ENCODE measurements at regions not wholly inside any gene's neighbourhood (a gene's known extent, or its start where the extent isn't known, plus 50 kb on each side); places are given as distances from the start of the nearest gene placed in this dataset.

DNA sequence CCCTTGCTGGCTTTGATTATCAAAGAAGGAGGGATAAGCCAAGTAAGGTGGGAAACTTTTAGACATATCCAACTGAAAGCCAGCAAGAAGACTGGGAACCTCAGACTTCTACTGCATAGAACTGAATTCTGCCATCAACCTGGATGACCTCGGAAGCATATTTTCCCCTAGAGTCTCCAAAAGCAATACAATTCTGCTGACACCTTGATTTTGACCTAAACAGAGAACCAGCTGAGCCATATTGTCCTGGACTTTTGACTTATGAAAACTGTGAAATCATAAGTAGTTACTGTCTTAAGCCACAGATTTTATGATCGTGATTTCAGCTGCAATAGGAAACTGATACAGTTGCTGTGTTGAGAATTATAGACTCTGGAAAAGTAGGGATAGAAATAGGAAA, 227.6 kb downstream of the PCDH20 start:
- no peaks in the 10 kb centered on the region for H3K9me3 ChIP-seq
- H3K27ac ChIP-seq, result no peak overlapping the region
- DNase-seq, result no peak
- no peaks in the 10 kb centered on the region for H3K4me1 ChIP-seq
- intact Hi-C loops (cut with DNase I), result no loop called here
- no peak for ATAC-seq
- H3K4me3 ChIP-seq, result no peak overlapping the region
- TF ChIP-seq, protein P1, sequence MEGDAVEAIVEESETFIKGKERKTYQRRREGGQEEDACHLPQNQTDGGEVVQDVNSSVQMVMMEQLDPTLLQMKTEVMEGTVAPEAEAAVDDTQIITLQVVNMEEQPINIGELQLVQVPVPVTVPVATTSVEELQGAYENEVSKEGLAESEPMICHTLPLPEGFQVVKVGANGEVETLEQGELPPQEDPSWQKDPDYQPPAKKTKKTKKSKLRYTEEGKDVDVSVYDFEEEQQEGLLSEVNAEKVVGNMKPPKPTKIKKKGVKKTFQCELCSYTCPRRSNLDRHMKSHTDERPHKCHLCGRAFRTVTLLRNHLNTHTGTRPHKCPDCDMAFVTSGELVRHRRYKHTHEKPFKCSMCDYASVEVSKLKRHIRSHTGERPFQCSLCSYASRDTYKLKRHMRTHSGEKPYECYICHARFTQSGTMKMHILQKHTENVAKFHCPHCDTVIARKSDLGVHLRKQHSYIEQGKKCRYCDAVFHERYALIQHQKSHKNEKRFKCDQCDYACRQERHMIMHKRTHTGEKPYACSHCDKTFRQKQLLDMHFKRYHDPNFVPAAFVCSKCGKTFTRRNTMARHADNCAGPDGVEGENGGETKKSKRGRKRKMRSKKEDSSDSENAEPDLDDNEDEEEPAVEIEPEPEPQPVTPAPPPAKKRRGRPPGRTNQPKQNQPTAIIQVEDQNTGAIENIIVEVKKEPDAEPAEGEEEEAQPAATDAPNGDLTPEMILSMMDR (IDR thresholded peaks at IDR 0.05), result no peak
- no peaks in the 10 kb centered on the region for H3K36me3 ChIP-seq
- no peaks in the 10 kb centered on the region for H3K27me3 ChIP-seq (ENCODE audit: low read depth)

DNA sequence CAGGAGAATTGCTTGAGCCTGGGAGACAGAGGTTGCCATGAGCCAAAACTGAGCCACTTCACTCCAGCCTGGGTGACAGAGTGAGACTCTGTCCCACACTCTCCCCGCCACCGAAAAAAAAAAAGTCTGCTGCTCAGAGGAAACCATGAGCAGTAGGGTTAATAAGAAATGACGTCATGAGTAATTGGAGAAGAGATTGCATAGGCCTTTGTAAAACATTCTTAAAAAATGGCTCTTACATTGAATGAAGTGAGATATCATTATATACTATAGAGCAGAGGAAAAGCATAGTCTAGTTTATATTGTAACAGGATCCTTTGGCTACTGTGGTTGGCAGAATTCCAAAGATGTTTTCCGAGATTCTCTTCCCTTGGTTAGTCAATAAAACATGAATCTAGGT, 228.2 kb downstream of the PCDH20 start:
- Histone ChIP-seq H3K36me3 (no peaks in the 10 kb centered on the region), H3K4me3 (no peak overlapping the region), H3K9me3 (no peaks in the 10 kb centered on the region), H3K27me3 (ENCODE audit: low read depth) (no peaks in the 10 kb centered on the region), H3K27ac (no peak overlapping the region), H3K4me1 (no peaks in the 10 kb centered on the region)
- intact Hi-C loops (cut with DNase I), result no loop called here
- ATAC-seq (no peak), DNase-seq (no peak)
- TF ChIP-seq, protein P1 (IDR thresholded peaks at IDR 0.05), result no peak

DNA sequence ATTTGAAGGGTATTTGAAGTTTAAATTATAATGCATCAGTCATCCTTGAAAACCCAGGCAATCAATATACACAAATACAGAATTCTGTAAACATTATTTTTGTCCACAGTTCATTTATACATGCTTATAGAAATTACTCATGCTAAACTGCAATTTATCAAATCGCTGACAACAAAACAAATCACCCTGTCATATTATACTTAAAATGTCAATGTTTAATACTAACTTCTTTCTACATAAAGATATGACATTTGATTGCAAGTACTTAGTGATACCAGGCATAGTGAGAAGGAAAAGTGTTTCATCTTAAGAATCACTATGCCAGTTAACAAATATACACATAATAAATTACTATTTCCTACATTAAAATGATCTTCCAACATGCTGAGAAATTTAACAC, 232.0 kb downstream of the PCDH20 start:
- ATAC-seq, result no peak
- DNase-seq, result no peak
- Histone ChIP-seq H3K36me3 (no peaks in the 10 kb centered on the region), H3K4me1 (no peaks in the 10 kb centered on the region), H3K9me3 (no peaks in the 10 kb centered on the region), H3K27ac (no peak overlapping the region), H3K4me3 (no peak overlapping the region), H3K27me3 (ENCODE audit: low read depth) (no peaks in the 10 kb centered on the region)
- intact Hi-C loops (cut with DNase I), result no loop called here
- TF ChIP-seq, protein P1 (IDR thresholded peaks at IDR 0.05), result no peak

DNA sequence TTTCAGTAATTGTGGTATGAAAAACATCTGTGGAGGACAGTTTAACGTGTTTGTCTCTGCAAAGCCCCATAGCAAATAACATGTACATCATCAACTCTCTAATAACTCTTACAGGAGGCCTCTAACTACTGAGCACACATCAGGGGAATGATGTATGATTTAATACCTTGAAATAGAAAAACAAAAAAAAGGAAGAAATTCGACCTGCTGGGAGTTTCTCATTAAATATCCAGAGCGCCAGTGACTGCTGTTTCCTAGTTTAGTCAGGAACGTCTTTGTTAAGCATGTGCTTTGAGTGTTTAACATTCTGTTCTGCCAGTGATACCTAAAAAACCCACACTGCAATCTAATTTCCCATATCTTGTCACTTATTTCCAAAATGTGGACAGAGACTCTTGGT, 235.4 kb downstream of the PCDH20 start:
- intact Hi-C loops (cut with DNase I), result no loop called here
- no peaks in the 10 kb centered on the region for H3K4me1 ChIP-seq
- no peaks in the 10 kb centered on the region for H3K36me3 ChIP-seq
- DNase-seq (no peak), ATAC-seq (no peak)
- TF ChIP-seq, protein P1 (IDR thresholded peaks at IDR 0.05), result no peak
- no peak overlapping the region for H3K27ac ChIP-seq
- no peak overlapping the region for H3K4me3 ChIP-seq
- H3K9me3 ChIP-seq, result no peaks in the 10 kb centered on the region
- H3K27me3 ChIP-seq (ENCODE audit: low read depth), result no peaks in the 10 kb centered on the region

DNA sequence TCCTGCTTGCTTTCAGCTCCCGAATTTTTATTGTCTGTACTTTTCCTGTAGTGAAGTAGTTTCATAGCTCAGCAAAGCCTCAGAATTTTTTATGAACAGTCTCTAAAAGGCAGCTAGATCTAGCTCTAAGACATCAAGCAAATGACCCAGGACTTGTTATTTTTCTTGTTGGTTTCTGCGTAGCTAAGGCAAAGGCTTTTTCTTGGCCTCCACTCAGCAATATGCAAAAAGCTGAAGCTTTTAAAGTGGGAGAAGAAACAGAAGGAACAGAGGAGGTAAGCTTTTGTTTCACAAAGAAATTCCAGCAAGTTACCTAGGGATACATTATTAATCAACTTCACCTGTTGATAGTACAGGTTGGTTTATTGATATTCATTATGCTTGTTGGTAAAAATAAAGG, 235.9 kb downstream of the PCDH20 start:
- no peak for DNase-seq

More for the DNA sequence above, 235.9 kb downstream of the PCDH20 start:
- TF ChIP-seq, protein P1 (IDR thresholded peaks at IDR 0.05), result no peak
- Histone ChIP-seq H3K27ac (no peak overlapping the region), H3K27me3 (ENCODE audit: low read depth) (no peaks in the 10 kb centered on the region), H3K36me3 (no peaks in the 10 kb centered on the region), H3K4me1 (no peaks in the 10 kb centered on the region), H3K9me3 (no peaks in the 10 kb centered on the region), H3K4me3 (no peak overlapping the region)
- no peak for ATAC-seq
- intact Hi-C loops (cut with DNase I), result no loop called here
